GM18505 (cell line): ENCODE measurements at regions not wholly inside any gene's neighbourhood (a gene's known extent, or its start where the extent isn't known, plus 50 kb on each side); places are given as distances from the start of the nearest gene placed in this dataset.

Experiments
- ATAC-seq: cut with Tn5 transposase; IDR thresholded peaks from one replicate; pipeline ENCODE4 v1.9.1; 2021; ENCODE audit not compliant: unreplicated experiment
- POLR2A ChIP-seq: IDR thresholded peaks from 4 replicates; pipeline ENCODE4 v1.6.1; 2011; ENCODE audit warnings: borderline replicate concordance; ENCODE audit not compliant: insufficient read depth, insufficient read length; ENCODE audit errors: extremely low read depth

DNA sequence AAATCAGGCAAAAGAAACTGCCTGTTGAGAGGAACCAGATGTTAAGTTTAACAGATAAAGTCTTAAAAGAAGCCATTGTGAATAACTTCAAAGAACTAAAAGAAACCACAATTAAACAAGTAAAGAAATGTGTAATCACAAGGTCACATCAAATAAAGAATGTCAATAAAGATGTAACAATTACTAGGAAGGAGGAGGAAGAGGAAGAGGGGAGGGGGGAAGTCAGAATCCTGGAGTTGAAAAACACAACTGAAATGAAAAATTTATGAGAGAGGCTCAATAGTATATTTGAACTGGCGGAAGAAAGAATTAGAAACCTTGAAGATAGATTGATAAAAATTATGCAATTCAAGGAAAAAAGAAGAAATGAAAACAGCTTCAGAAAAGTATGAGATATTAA lies 88.4 kb upstream of the CRIM1 start:
- TF ChIP-seq POLR2A = no peak
- ATAC-seq = no peak

DNA sequence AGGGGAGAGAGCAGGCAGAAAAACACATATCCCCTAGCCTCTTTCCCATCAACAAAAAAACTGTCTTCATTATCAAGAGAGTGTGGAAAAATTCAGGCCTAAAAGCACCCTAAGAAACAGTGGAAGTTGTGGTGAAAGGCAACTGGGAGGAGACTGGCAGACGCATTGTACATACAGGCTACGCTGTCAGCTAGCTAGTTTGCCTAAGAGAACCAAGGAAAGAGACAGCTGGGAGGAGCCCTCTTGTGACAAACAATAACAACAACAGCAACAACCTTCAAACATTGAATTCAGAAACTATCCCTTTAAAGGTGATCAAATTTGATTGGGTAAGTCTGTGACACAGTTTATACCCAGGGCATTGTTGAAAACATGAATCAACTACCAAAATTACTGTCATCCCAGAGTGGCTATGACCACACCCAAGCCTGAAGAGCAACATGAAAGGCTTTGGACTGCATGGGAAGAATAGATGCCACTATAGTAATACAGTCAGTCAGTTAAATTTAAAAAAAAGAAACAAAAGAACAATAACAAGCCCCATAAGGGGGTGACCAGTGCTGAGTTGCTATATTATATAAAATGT lies 88.9 kb upstream of the CRIM1 start:
- no peak for ATAC-seq
- TF ChIP-seq POLR2A = no peak

DNA sequence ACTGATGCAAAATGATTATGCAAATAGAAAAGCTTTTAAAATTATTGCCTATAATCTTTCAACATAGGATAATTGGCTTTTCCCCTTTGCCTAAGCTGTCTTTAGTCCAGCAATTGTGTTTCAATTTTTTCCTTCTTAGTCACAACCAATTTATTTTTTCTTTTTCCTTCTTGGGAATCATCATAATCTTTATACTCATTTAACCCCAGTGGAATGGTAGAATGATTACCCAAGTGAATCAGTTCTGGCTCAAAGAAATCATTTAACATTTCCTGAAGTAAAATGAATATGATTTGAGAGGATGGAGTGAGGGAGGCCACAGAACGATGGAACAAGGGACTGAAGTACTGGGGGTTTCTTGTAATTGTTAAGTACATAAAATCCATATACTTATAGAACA lies 93.0 kb upstream of the CRIM1 start:
- no peak for ATAC-seq

DNA sequence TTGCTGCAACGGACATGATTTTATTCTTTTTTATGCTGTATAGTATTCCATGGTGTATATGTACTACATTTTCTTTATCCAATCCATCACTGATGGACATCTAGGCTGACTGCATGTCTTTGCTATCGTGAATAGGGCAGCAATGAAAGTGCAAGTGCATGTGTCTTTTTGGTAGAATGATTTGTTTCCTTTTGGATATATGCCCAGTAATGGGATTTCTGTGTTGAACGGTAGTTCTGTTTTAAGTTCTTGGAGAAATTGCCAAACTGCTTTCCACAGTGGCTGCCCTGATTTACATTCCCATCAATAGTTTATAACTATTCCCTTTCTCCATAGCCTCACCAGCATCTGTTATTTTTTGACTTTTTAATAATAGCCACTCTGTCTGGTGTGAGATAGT lies 99.7 kb upstream of the CRIM1 start:
- TF ChIP-seq POLR2A = no peak
- no peak for ATAC-seq

More for the DNA sequence above, 93.0 kb upstream of the CRIM1 start:
- TF ChIP-seq POLR2A = no peak

DNA sequence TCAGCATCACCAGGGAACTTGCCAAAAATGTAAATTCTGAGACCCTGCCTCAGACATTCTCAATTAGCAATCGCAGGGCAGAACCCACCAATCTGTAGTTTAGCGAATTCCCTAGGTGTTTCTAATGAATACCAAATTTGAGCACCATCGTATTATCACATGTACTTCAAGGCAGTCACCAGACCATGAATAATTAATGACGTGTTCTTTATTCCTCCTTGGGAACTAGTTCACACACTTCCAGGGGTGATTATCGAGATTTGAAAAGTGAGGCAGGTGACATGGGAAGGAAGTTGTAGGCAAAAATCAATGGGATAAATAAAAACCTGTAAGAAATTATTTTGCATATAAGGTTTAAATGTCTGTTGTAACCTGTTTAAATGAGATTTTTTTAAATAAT lies 102.5 kb upstream of the CRIM1 start:
- no peak for ATAC-seq
- TF ChIP-seq POLR2A = no peak

DNA sequence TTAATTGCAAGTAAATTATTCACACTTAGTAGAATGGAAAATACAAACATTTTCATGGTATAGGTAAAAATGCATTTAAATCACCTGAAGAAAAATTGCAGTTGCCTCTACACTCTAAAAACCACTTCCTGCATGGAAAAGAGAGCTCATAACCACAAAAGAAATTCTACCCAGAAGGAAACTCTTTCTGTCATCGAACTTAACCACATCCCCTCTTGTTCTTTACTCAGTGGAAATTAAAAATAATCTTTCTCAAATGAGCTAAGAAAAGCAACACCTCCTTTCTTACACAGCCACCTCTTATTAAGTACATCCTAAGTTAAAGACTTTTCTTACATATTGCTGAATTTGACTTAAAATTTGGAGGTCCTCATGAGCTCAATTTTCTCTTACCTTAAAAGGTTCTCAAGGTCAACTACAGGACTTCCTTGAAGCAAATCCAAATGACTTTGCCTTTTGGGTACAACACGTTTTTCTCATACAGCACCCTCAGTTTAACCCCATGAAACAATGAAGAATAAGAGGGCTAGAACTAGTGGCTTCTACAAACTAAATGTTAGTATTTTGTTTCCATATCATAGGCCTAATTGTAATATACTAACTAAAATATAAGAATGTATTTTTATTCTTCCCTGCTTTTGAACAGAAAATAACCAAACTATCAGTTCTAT lies 109.1 kb upstream of the CRIM1 start:
- peak; percentile 82 for ATAC-seq
- TF ChIP-seq POLR2A = no peak

DNA sequence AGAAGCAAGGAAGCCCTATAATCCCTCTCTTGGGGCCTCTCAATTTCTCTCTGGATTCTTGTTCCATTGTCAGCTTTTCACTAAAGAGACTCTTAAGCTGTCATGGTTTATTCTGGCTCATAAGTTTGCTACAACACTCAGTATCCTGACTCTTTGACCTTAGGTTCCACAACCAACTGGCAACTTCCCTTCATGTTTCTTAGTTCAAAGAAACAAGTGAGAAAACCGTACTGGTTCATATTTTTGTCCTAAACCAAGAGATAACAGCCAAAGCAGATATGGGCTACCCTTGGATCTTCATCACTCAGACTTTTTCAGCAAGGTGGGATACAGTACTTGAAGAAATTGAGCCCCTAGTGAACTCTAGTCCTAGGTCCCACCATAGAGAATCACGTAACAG lies 109.9 kb upstream of the CRIM1 start:
- ATAC-seq = no peak
- TF ChIP-seq POLR2A = no peak

DNA sequence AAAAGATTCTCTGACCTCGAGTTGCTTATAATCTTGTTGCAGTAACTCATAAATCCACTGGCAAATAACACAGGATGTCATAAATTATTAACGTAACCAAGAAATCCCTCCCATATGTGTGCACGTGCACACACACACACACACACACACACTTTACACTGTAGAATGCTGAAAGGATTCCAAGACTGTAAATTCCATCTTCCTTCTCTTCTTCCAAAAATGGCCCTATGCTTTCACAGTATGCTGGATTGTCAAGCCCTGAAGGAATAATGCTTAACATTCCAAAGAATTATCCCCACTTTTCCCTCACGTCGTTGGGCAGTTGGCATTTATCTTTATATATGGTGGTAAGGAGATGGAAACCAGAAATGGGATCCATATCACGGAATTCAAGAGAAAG lies 117.5 kb upstream of the CRIM1 start:
- no peak for ATAC-seq
- TF ChIP-seq POLR2A = no peak

DNA sequence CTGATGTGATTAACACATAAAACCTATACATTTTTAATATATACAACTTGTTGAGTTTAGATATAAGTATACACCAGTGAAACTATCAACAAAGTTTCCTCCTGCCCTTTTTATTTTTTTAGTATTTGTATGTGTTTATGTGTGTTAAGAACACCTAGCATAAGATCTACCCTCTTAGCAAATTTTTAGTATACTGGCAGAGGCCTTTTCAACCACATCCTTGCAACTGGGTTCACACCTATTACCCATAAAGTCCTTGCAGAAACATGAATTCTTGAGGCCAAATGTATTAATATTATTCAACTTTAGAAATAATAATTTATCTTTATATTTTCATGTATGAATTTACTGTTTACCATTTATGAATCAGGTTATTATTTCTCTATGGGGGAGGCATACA lies 119.7 kb upstream of the CRIM1 start:
- TF ChIP-seq POLR2A = no peak
- no peak for ATAC-seq

DNA sequence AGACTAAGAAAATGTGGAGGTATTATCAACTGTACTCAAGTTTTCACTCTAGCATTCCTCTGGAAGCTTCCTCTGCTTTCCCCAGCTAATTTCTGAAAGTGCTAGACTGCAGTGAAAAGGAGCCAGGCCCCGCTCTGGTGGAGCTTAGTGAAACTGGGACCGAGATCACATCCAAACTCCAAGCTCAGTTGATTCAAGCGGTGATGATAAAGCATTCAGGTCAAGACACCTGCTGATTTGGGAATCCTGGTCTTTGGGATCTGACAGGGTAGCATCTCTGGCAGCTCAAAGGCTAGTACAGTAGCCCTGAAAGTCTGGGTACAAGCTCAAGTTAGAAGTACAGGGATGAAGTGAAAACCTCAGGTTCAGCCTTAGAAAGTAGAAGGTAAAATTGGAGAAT lies 120.2 kb upstream of the CRIM1 start:
- TF ChIP-seq POLR2A = no peak
- no peak for ATAC-seq

DNA sequence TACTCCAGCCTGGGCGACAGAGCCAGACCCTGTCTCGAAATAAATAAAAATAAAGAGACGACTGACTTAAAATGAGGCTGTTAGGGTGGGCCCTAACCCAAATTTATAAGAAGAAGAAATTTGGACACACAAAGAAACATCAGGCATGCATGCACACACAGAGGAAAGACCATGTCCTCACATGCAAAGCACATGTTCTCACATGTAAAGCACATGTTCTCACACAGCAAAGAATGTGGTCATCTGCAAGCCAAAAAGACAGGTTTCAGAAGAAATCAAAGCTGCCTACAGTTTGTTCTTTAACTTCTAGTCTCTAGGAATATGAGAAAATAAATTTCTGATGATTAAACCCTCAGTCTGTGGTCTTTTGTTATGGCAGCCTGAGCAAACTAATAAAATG lies 132.3 kb upstream of the CRIM1 start:
- ATAC-seq = no peak
- TF ChIP-seq POLR2A = no peak

DNA sequence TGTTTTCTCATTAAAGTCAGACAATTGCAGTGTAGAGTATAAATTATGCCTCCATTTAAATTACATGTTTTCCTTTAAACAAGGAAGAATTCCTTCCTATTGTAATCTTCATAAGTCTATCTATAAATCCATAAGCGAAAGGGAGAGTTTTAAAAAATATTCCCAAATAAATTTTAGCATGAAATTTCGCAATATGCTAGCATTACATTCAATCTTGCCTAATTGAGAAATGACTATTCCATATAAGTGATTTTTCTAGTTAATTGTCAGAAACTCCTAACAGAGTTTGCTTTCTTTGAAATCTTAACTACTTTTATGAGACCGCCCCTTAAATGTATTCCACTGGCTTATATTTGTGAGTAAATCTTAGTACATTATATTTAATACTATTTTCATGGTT lies 133.1 kb upstream of the CRIM1 start:
- ATAC-seq = no peak

DNA sequence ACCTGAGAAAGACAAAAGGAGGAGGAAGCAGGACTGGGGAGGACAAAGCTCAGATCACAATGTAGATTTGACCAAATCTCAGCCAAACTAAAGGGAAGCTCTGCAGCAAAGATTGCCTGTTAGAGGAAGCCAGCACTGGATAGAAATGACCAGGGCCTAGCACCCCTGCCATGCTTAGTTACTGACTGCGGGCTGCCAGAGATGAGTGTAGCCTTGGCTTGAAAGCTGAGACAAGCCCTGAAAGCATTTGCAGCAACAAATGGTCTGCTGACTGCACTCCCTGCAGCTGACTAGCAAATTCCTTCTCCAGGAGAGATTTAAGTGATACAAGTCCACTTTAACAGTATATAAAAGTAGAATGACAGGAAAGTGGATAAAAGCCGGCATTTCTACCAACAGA lies 140.9 kb upstream of the CRIM1 start:
- no peak for ATAC-seq
- no peak for TF ChIP-seq POLR2A

More for the DNA sequence above, 133.1 kb upstream of the CRIM1 start:
- TF ChIP-seq POLR2A = no peak

DNA sequence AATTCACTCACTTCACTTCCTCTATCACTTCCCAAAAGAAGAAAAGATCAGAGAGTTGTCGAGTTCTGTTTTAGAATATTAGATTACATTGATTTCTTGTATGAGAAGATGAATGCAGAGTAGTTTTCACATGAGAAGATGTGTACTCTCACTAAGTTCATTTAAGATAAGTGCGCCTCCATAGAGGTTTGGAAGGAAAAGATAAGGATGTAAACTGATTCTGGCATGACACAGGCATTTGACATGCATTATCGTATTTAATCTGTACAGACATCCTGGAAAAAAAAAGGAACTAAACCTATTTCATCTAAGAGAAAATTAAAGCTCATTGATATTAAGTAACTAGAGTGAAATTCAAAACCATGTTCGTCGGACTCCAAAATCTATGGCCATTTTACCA lies 152.2 kb upstream of the CRIM1 start:
- no peak for TF ChIP-seq POLR2A
- ATAC-seq = no peak
